ENCODE measurements at regions not wholly inside any gene's neighbourhood (a gene's known extent, or its start where the extent isn't known, plus 50 kb on each side); places are given as distances from the start of the nearest gene placed in this dataset.

GRCh38 chr14:83301791-83302190, 1768.1 kb upstream of the SEL1L start:
- H3K27ac ChIP-seq, result no peak overlapping the region

GRCh38 chr14:83309211-83309610, 1775.6 kb upstream of the SEL1L start:
- no peak overlapping the region for H3K27ac ChIP-seq
- TF ChIP-seq ZFX (IDR thresholded peaks at IDR 0.05; ENCODE audit: borderline replicate concordance), result no peak
- TF ChIP-seq CTCF (IDR thresholded peaks at IDR 0.05), result no peak

More at GRCh38 chr14:83301791-83302190, 1768.1 kb upstream of the SEL1L start:
- no peak for TF ChIP-seq CTCF (IDR thresholded peaks at IDR 0.05)
- TF ChIP-seq ZFX (IDR thresholded peaks at IDR 0.05; ENCODE audit: borderline replicate concordance), result no peak

- no peak for TF ChIP-seq CTCF (IDR thresholded peaks at IDR 0.05)
- no peak for TF ChIP-seq ZFX (IDR thresholded peaks at IDR 0.05; ENCODE audit: borderline replicate concordance)
- H3K27ac ChIP-seq, result no peak overlapping the region
These were observed 1776.2 kb upstream of the SEL1L start for GRCh38 chr14:83309833-83310232.

GRCh38 chr14:83312511-83312910, 1778.9 kb upstream of the SEL1L start:
- TF ChIP-seq CTCF (IDR thresholded peaks at IDR 0.05), result no peak
- no peak for TF ChIP-seq ZFX (IDR thresholded peaks at IDR 0.05; ENCODE audit: borderline replicate concordance)
- H3K27ac ChIP-seq, result no peak overlapping the region

- H3K27ac ChIP-seq, result no peak overlapping the region
- TF ChIP-seq CTCF (IDR thresholded peaks at IDR 0.05), result no peak
- TF ChIP-seq ZFX (IDR thresholded peaks at IDR 0.05; ENCODE audit: borderline replicate concordance), result no peak
These were observed 1781.1 kb upstream of the SEL1L start for GRCh38 chr14:83314764-83315163.

- TF ChIP-seq CTCF (IDR thresholded peaks at IDR 0.05), result no peak
- no peak for TF ChIP-seq ZFX (IDR thresholded peaks at IDR 0.05; ENCODE audit: borderline replicate concordance)
- H3K27ac ChIP-seq, result no peak overlapping the region
These were observed 1782.7 kb upstream of the SEL1L start for GRCh38 chr14:83316356-83316755.

- no peak overlapping the region for H3K27ac ChIP-seq
- no peak for TF ChIP-seq ZFX (IDR thresholded peaks at IDR 0.05; ENCODE audit: borderline replicate concordance)
- TF ChIP-seq CTCF (IDR thresholded peaks at IDR 0.05), result no peak
These were observed 1787.2 kb upstream of the SEL1L start for GRCh38 chr14:83320837-83321236.

Data from 22Rv1 (cell line).